ENCODE measurements at regions not wholly inside any gene's neighbourhood (a gene's known extent, or its start where the extent isn't known, plus 50 kb on each side); places are given as distances from the start of the nearest gene placed in this dataset.

GRCh38 chr11:95414217-95414616 lies 183.2 kb upstream of the SESN3 start:
- Histone ChIP-seq H3K4me2 (ENCODE audit: low read length) (no peak overlapping the region), H3K9ac (ENCODE audit: low read length) (no peak overlapping the region), H3K4me1 (ENCODE audit: control insufficient read depth in 1 of 2, insufficient read depth in 2 of 2, low read length in 2 of 2) (no peaks in the 10 kb centered on the region), H3K4me3 (replicated peaks in 1 of 2; ENCODE audit: low read depth in 1 of 2, low read length in 2 of 2) (no peak overlapping the region), H3K27me3 (ENCODE audit: insufficient read depth, low read length) (no peaks in the 10 kb centered on the region; the same call in 1 of the 2 replicates), H2AFZ (ENCODE audit: low read depth, low read length, poor library complexity, severe bottlenecking) (no peak overlapping the region), H3K36me3 (ENCODE audit: control insufficient read depth in 1 of 2, insufficient read depth in 2 of 2, low read length in 2 of 2) (no peaks in the 10 kb centered on the region), H3K9me2 (ENCODE audit: insufficient read depth) (no peaks in the 10 kb centered on the region), H3K79me2 (ENCODE audit: insufficient read depth, low read length) (no peaks in the 10 kb centered on the region), H4K20me1 (ENCODE audit: insufficient read depth) (no peaks in the 10 kb centered on the region), H3K27ac (ENCODE audit: low read depth, low read length) (no peak overlapping the region), H3K9me3 (ENCODE audit: control insufficient read depth in 1 of 2, insufficient read depth in 1 of 2, low read depth in 1 of 2, low read length in 2 of 2) (no peaks in the 10 kb centered on the region)
- RAD21 ChIA-PET (ENCODE audit: low non-redundant PET in 1 of 2, low total read pairs in 2 of 2, uncharacterized antibody in 2 of 2, unreplicated experiment in 2 of 2) = no interaction called here
- POLR2A ChIA-PET = no interaction called here
- BruUV-seq (replicated peaks) = no TSS peak
- intact Hi-C loops (cut with micrococcal nuclease) = no loop called here
- CTCF ChIA-PET = no interaction called here
- no peak for ATAC-seq
- TF ChIP-seq CTCF (IDR thresholded peaks at IDR 0.05 in 2 of 3, conservative IDR thresholded peaks at IDR 0.05 in 1 of 3; ENCODE audit: borderline replicate concordance in 1 of 3, insufficient read depth in 1 of 3, low read depth in 2 of 3, low read length in 2 of 3) (no peak), CBX3 (IDR thresholded peaks at IDR 0.05; ENCODE audit: low read depth) (no peak), SRF (IDR thresholded peaks at IDR 0.05; ENCODE audit: low read depth) (no peak), JUND (IDR thresholded peaks at IDR 0.05) (no peak), SP1 (IDR thresholded peaks at IDR 0.05; ENCODE audit: low read depth) (no peak), EZH2 (IDR thresholded peaks at IDR 0.05) (no peak), YY1 (IDR thresholded peaks at IDR 0.05; ENCODE audit: extremely low read depth, insufficient replicate concordance, low read depth, low read length) (no peak), RAD21 (IDR thresholded peaks at IDR 0.05; ENCODE audit: low read depth) (no peak), ZBTB33 (IDR thresholded peaks at IDR 0.05; ENCODE audit: extremely low read depth, insufficient replicate concordance, low read length) (no peak), POLR2AphosphoS5 (IDR thresholded peaks at IDR 0.05; ENCODE audit: low read depth, low read length) (no peak), CEBPB (IDR thresholded peaks at IDR 0.05; ENCODE audit: low read depth) (no peak), ZNF274 (IDR thresholded peaks at IDR 0.05; ENCODE audit: low read depth, low read length) (no peak)
- TF ChIP-seq, protein P1, sequence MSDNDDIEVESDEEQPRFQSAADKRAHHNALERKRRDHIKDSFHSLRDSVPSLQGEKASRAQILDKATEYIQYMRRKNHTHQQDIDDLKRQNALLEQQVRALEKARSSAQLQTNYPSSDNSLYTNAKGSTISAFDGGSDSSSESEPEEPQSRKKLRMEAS (IDR thresholded peaks at IDR 0.05) = no peak
- TF ChIP-seq, protein P2, sequence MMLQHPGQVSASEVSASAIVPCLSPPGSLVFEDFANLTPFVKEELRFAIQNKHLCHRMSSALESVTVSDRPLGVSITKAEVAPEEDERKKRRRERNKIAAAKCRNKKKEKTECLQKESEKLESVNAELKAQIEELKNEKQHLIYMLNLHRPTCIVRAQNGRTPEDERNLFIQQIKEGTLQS (IDR thresholded peaks at IDR 0.05) = no peak
- DNase-seq (ENCODE audit: low read depth, low spot score) = no peak

Measured in HCT116 (cell line).